Sigmoid colon (tissue), 3 donors: ENCODE measurements at regions not wholly inside any gene's neighbourhood (a gene's known extent, or its start where the extent isn't known, plus 50 kb on each side); places are given as distances from the start of the nearest gene placed in this dataset.

Source experiments
- POLR2A ChIP-seq, 2 donors: fragments of 450-650 bp; IDR thresholded peaks; one replicate each; pipeline ENCODE4 v1.6.1; 2016; ENCODE audit warnings: antibody characterized with exemption in 2 of 2, mild to moderate bottlenecking in 2 of 2, moderate library complexity in 2 of 2
- TF ChIP-seq, protein P1 (sequence below), 4 experiments: fragments of 450-650 bp in 3 of 4; fragments of 200-600 bp in 1 of 4; IDR thresholded peaks; one replicate each; pipeline ENCODE4 v1.5.1; 2016 to 2019; ENCODE audit warnings: antibody characterized with exemption in 4 of 4, mild to moderate bottlenecking in 3 of 4, moderate library complexity in 2 of 4

DNA sequence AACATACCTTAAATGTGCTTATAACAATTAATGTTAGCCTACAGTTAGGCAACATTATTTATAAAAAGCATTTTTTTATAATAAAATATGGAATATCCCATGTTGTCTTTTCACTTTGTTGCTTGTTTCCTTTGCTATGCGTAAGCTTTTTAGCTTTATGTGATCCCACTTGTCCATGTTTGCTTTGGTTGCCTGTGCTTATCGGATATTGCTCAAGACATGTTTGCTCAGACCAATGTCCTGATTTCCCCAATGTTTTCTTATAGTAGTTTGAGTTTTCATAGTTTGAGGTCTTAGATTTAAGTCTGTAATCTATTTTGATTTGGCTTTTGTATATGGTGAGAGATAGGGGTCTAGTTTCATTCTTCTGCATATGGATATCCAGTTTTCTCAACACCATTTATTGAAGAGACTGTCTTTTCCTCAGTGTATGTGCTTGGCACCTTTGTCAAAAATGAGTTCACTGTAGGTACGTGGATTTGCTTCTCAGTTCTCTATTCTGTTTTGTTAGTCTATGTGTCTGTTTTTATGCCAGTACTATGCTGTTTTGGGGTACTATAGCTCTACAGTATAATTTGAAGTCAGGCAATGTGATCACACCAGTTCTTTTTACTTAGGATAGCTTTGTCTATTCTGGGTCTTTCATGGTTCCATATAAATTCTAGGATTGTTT is 592.7 kb upstream of the SEMA6D start:
- TF ChIP-seq POLR2A (IDR thresholded peaks at IDR 0.05) = no peak
- TF ChIP-seq, protein P1, sequence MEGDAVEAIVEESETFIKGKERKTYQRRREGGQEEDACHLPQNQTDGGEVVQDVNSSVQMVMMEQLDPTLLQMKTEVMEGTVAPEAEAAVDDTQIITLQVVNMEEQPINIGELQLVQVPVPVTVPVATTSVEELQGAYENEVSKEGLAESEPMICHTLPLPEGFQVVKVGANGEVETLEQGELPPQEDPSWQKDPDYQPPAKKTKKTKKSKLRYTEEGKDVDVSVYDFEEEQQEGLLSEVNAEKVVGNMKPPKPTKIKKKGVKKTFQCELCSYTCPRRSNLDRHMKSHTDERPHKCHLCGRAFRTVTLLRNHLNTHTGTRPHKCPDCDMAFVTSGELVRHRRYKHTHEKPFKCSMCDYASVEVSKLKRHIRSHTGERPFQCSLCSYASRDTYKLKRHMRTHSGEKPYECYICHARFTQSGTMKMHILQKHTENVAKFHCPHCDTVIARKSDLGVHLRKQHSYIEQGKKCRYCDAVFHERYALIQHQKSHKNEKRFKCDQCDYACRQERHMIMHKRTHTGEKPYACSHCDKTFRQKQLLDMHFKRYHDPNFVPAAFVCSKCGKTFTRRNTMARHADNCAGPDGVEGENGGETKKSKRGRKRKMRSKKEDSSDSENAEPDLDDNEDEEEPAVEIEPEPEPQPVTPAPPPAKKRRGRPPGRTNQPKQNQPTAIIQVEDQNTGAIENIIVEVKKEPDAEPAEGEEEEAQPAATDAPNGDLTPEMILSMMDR (IDR thresholded peaks at IDR 0.05) = no peak
